Left cardiac atrium (tissue), 4 donors: ENCODE measurements at regions not wholly inside any gene's neighbourhood (a gene's known extent, or its start where the extent isn't known, plus 50 kb on each side); places are given as distances from the start of the nearest gene placed in this dataset.
A peak's percentile ranks its signal among the peaks of the same experiment; 100 is the strongest.
"Not testable (repeated sequence)": the region's sequence is repeated elsewhere in the genome, so short reads cannot be mapped to it uniquely, and the experiment has no call there.

Experiments
- ATAC-seq, 2 donors: fragments of 200-7000 bp; cut with Tn5 transposase; one replicate each; pipeline ENCODE4 v1.9.1; 2020; ENCODE audit warnings: mild to moderate bottlenecking in 2 of 2, moderate library complexity in 2 of 2
- DNase-seq: peaks from one replicate; pipeline ENCODE4 v3.0.0-alpha.2; 2020
- intact Hi-C, 2 donors: fragments of 100-400 bp; cut with DNase I; formaldehyde crosslinking; loops; one replicate each; pipeline versions ENCODE4 v1.14.1 to v1.15.1; 2022 to 2023
- donor health status: DM: no; HTN: yes; CAD: no.
- donor health status: DM: no; HTN: yes; CAD: no; lungs with severe emphysema.
- donor health status: DM: yes; HTN: yes; CAD: no.
- donor health status: Dilated cardiomyopathy.

DNA sequence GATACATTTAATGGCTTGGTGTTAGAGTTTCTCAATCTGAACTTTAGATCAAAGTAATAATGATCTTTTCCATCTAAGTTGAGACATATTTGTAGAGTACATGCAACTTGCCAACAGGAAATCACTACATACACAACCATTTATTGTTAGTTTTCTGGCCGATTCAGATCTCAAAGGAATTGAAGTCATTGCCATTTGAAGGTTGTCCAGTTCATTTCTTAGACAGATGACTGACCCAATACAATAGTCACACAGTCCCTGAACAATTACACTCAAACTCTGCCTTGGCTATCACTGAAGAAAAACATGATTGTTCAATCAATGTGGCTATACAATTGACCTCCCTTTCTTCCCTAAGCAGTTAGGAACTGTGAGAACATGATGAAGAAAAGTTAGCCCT, 753.2 kb upstream of the RIOK2 start:
- no peak for ATAC-seq
- intact Hi-C loops: no loop called here
- DNase-seq: no peak

DNA sequence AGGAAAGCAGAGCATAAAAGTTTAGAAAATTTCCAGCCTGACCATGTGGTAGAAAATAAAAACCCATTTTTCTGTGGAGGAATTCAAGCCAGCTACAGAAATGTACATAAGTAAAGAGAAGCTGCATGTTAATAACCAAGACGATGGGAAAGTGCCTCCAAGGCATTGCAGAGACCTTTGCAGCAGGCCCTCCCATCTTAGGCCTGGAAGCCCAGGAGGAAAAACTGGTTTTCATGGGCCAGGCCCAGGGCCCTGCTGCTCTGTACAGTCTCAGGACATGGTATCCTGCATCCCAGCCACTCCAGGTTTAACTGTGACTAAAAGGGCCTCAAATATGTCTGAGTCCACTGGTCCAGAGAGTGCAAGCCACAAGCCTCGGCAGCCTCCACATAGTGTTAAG, 754.8 kb upstream of the RIOK2 start:
- intact Hi-C loops: no loop called here

DNA sequence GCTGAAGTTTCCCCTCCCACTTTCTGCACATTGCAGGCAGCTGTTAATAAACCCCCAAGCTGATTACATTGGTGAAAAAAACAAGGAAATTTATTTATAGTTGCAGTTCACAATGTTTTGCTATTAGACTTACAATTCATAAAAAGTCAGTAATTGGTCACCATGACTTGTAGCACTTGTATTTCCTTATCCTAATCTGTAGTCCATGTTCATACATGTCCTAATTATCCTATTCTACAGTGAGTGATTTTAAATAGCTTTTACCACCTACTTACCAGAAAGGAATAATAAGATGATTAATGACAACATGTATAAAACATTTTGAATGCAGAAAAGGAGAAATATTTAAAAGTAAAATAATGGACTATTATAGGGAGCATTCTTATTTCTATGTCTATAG, 760.0 kb upstream of the RIOK2 start:
- intact Hi-C loops: no loop called here
- ATAC-seq (no peak), DNase-seq (no peak)

More for the DNA sequence above, 754.8 kb upstream of the RIOK2 start:
- DNase-seq (no peak), ATAC-seq (no peak)

DNA sequence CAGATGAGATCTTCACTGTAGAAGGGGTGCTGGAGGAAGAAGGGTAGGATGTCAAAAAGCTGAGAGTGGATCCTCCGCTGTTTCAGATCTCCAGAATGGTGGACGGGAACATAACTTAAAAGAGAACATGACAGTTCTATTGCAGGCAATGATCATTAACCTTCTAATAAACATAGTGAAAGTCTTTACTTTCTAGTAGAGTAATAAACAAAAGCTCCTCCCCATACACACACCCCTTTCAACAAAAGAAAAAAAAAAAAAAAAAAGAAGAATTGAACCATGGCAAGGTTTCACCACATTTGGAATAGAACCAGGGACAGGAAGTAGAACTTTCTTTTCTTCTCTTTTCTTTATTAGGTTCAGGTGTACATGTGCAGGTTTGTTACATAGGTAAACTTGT, 768.1 kb upstream of the RIOK2 start:
- intact Hi-C loops: no loop called here
- ATAC-seq: no peak
- no peak for DNase-seq

DNA sequence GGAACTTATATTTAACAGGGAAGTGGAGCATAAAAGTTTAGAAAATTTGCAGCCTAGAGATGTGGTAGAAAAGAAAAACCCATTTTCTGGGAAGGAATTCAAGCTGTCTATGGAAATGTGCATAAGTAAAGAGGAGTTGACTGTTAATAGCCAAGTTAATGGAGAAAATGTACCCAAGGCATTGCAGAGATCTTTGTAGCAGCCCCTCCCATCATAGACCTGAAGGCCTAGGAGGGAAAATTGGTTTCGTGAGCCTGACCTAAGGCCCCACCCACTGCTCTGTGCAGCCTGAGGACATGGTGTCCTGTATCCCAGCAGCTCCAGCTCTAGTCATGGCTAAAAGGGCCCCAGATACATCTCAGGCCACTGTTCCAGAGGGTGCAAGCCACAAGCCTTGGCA, 772.4 kb upstream of the RIOK2 start:
- DNase-seq (no peak), ATAC-seq (no peak)
- intact Hi-C loops: no loop called here

DNA sequence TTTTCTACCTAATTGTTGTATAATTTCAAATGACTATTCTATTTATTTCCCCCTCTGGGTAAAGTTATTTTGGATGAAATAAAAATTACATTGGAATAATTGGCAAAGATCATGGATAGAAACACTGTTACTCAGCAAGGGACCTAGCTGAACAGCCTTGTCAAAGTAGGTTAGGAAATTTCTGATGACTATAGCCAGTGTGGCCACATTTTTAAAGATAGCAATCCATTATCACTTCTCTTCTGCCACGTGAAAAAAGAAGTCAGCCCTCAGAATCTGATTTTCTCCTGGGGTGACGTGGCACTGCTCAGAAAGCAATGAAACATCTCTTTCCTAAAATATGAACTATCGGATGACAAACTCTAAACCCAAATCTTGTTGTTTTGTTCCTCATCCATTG, 784.2 kb upstream of the RIOK2 start:
- ATAC-seq (no peak), DNase-seq (no peak)
- intact Hi-C loops: no loop called here

DNA sequence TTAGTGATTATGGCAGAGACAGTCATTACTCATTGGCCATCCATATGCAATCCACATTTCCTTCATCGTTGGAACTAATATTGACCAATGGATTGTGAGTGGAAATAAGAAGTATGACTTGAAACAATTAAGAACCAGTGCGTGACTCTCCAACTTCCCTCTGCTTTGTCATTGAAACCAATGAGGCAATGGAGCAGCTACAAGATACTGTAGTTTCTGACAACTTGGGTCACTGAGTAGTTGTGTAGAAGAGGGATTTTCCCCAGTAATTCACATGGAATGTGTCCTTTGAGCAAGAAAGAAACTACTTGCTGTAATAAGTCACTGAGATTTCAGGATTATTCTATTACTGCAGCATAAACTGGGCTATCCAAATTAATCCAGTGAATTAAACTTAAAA, 785.3 kb upstream of the RIOK2 start:
- ATAC-seq (no peak), DNase-seq (no peak)
- intact Hi-C loops: no loop called here

DNA sequence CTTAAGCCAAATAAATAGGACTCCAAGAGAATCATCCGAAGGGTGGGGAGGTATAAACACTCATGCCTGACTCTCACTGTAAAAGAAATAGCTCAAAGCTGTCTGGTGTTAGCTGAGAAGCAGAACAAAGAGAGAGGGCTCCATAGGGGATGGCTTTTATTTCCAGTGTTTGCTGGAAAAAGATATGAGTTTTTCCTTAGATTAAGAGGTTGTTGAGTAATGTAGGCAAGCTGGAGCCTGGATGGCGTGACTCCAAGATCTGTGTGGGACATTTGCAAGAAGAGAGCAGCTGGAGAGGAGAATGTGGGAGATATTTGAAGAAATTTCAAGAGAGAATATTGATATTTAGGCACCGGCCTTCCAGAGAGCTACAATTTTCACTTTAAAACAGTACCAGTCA, 793.7 kb upstream of the RGMB start:
- ATAC-seq: no peak
- intact Hi-C loops: no loop called here
- peak; percentile 23 for DNase-seq

DNA sequence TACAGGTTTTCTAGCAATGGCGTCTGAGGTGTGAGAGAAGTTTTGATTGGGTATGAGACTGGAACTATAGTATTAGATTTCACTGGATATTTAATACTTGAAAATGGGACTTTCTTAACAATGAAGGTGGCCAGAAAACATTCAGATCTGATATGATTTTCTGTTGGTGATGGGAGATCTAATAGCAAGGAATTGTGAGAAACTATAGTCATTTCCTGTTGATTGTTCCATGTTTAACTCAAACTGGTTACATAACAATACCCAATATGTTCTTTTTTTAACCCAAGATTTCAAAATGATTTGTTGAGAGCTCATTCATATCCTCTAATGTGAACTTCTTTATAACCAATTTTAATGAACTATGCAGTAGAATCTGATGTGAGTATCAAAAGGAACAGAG, 793.2 kb upstream of the RGMB start:
- no peak for DNase-seq
- no peak for ATAC-seq
- intact Hi-C loops: no loop called here

DNA sequence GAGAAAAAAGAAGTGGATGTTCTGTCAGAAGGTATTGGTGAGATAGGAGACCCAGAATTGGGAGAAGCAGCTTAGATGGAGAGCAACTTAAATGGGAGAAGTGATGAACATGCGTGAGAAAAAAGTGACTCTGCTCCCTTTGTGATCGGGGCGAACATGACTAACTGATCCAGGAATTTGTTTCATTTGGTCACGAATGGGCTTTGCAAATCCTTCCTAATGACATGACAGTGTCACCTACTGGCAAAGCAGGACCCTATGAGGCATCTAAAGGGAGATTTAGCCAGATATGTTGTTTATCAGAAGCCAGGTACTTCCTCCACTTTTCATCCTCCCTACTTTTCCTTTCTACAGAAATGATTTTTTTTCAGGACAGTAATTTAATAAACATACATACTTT, 787.4 kb upstream of the RGMB start:
- ATAC-seq (no peak), DNase-seq (no peak)
- intact Hi-C loops: no loop called here

DNA sequence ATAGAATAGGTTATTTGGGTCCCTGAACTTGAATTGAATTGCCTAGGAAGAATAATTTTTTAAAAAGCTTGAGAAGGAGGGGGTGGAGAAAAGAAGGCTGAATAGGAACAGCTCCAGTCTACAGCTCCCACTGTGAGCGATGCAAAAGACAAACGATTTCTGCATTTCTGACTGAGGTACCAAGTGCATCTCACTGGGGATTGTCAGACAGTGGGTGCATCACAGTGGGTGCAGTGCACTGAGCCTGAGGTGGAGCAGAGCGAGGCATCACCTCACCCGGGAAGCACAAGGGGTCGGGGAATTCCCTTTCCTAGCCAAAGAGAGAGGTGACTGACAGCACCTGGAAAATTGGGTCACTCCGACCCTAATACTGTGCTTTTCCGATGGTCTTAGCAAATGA, 782.2 kb upstream of the RGMB start:
- intact Hi-C loops: no loop called here
- no peak for ATAC-seq
- DNase-seq: no peak

DNA sequence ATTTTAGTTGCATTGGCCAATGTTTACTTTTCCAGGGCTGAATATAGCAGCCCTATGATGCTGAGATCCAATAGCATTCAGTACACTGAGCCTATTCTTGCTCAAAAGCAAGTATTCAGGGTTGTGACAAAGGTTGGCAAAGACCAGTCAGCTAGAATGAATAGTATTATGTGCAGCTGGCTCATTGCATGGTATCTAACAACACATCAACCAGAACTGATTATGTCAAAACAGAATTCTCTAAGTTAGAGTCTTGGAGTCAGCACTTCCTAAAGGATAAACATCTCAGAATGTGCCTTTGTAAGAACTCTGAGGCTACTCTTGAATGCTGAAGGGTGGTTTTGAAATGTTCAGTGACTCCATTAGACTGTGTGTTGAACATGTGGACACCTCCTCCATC, 774.5 kb upstream of the RGMB start:
- no peak for ATAC-seq
- intact Hi-C loops: no loop called here
- DNase-seq: no peak

DNA sequence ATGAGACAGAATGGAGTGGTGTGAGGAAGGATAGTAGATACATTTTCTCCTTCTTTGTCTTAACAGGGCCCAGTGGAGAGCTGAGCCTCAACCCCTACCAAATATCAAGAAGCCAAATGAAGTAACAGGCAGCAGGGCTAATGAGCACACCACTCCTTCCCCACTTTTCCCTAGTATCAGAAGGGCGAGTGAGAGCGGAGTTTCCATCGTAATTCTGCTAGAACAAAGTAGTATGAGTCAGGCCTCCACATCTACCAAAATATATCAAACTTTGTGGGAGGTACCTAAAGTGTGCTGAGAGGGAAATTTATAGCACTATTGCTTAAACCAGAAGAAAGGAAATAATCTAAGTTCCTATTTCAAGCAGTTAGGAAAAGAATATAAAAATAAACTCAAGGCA, 769.0 kb upstream of the RGMB start:
- intact Hi-C loops: no loop called here
- DNase-seq (no peak), ATAC-seq (no peak)

DNA sequence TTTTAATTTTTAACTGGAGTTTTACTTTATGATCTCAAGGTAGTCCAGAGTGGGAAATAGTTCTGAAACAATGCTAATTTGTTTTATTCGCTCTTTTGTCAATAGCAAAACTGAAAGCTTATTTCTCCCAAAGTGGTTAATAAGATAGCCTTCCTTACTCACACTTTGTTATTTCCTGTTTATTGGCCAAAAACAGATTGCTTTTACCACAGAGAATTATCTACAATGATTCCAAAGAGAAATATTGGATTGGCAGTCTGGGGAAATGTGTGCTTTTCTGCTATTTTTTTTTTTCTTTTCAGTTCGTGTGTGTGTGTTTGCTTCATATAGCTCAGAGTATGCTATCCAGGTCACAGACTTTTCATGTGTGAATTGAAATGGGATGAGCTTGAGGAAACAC, 756.7 kb upstream of the RGMB start:
- no peak for DNase-seq
- intact Hi-C loops: no loop called here
- ATAC-seq: no peak

DNA sequence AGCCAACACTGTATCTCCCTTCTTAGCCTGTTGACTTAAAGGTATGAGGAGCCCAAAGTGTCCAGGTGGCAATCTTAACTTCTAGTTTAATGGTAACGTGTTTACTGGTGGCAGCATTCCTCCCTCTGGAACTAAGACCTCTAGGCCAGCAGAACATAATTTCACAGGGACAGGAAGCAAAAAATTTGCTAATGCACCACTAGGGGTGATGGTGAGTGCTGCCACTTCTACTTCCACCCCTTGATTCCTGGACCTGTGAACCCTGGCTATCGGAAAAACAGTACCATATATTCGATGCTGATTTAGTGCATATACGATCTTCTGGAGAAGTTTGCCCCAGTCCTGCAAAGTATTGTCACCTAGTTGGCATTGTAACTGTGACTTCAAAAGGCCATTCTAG, 743.2 kb upstream of the RGMB start:
- ATAC-seq, DNase-seq, intact Hi-C loops: not testable (repeated sequence)

DNA sequence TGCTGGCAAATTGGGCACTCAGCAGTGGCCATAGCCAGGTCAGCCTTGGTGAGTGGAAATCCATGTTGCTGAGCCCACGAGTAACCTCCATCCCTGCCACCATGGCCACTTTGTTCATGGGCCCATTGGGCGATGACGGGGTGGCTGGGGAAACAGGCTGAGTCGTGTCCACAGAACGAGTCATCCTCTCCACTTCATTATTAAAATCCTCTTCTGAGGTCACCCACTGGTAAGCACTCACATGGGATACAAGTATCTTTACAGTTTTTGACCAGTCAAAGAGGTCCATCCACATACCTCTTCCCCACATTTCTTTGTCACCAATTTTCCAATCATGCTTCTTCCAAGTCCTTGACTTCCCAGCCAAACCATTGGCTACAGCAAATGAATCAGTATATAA, 742.4 kb upstream of the RGMB start:
- DNase-seq, intact Hi-C loops, ATAC-seq: not testable (repeated sequence)

DNA sequence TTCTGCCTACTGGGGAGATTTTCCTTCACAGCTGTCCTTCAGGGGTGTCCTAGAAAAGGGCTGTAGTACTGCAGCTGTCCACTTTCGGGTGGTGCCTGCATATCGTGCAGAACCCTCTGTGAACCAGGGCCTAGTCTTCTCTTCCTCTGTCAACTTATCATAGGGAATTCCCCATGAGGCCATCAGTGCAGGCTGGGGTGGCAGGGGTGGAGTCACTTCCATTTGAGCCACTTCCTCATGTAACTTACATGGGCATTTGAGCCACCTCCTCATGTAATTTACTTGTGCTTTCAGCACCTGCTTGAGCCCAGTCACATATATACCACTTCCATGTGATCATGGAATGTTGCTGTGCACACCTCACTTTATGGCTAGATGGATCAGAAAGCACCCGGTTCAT, 742.0 kb upstream of the RGMB start:
- intact Hi-C loops: no loop called here
- DNase-seq (no peak), ATAC-seq (no peak)

DNA sequence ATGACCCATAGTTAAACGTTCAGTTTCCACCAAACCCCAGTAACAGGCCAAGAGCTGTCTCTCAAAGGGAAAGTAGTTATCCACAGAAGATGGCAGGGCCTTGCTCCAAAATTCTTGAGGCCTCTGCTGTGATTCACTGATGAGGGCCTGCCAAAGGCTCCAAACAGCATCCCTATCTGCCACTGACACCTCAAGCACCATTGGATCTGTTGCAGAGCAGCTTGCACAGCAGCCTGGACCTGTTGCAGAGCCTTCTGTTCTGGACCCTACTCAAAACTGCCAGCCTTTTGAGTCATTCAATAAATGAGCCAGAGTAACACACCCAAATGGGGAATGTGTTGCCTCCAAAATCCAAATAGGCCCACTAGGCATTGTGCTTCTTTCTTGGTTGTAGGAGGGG, 741.5 kb upstream of the RGMB start:
- intact Hi-C loops: no loop called here
- ATAC-seq: no peak
- no peak for DNase-seq

DNA sequence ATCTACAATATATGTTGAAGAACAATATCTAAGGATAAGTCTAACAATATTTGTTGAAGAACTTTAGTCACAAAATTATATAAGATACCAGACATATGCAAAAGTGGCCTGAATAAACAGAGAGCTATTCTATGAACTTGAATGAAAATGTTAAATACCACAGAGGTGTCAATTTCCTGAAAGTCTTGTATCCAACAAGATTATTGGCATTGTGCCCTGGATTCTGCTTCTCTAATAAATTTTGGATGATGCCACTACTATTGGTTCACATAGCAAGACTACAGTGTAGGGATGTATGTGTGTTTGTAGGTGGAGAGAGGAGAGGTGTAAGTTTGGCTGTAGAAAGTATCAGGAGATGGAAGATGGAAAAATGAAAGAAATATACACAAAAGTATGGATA, 731.8 kb upstream of the RGMB start:
- intact Hi-C loops: no loop called here
- ATAC-seq: no peak
- DNase-seq: no peak

DNA sequence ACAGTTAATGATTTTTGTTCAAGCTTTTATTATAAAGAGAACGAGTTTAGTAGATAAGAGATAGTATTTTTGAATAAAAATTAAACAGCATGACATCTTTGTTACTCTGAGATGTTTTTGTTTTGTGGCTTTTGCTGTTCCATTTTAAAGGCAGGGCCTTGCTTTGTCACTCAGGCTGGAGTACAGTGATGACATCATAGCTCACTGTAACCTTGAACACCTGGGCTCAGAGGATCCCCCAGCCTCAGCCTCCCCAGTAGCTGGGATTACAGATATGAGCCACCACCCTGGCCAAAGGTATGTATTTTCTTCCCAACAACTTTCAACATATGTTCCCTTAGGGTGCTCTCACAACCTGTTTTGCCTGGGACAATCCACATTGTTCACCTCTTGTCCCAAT, 730.9 kb upstream of the RGMB start:
- DNase-seq (no peak), ATAC-seq (no peak)
- intact Hi-C loops: no loop called here

DNA sequence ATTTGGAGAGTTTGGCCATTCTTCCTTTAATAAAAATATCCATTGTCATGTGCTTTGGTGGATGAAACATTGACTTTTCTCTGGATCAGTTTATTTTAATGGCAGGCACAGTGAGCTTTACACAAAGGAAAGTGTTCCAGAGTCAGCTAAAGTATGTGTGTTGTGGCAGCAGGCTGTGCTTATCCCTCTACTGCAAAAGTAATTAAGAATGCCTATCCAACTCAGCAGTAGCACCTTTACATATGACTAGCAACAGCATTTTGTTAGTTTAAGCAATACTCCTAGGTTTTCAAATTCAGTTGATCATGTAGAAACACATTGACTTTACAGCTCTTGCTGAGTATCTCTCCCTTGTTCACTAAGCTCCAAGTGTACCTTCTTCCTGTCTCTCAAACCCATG, 730.5 kb upstream of the RGMB start:
- intact Hi-C loops: no loop called here
- DNase-seq: no peak
- ATAC-seq: no peak

DNA sequence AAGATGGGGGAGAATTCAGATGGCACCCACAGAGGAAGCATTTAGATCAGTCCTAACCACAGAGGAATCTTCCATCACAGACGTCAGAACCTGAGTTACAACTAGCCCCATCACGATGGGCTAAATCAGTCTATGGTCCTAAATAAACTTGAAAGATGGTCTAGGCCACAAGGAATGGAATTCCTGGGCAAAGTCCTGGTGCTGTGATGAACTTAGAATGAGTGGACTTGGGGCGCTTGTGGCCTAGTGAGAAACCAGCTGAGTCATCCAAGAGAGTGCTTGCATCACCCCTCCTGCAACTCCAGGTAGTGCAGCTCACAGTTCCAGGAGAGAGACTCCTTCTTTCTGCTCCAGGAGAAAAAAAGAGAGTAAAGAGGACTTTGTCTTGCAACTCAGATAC, 722.9 kb upstream of the RGMB start:
- intact Hi-C loops: no loop called here

DNA sequence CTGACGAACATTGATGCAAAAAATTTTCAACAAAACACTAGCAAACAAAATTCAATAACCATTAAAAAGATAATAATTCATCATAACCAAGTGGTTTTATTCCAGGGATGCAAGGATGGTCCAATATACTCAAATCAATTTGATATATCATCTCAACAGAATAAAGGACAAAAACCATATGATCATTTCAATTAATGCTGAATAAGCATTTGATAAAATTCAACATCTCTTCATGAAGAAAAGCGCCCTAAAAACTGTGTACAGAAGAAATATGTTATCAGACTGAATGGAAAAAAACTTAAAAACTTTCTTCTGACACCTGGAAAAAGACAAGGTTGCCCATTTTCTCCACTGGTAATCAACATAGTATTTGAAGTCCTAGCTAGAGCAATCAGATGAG, 720.3 kb upstream of the RGMB start:
- no peak for DNase-seq
- intact Hi-C loops: no loop called here
- no peak for ATAC-seq

More for the DNA sequence above, 722.9 kb upstream of the RGMB start:
- ATAC-seq (no peak), DNase-seq (no peak)
